Mesothelial cell of epicardium (in vitro differentiated cells): ENCODE measurements at regions not wholly inside any gene's neighbourhood (a gene's known extent, or its start where the extent isn't known, plus 50 kb on each side); places are given as distances from the start of the nearest gene placed in this dataset.

Experiments
- DNase-seq, 2 experiments: peaks; one replicate each; pipeline ENCODE4 v3.0.0; 2021; ENCODE audit warnings: low spot score in 2 of 2; ENCODE audit not compliant: unreplicated experiment in 2 of 2
- H3K27ac Mint-ChIP-seq: 2 replicates; pipeline ENCODE4 v1.8.0; 2021; ENCODE audit warnings: mixed read lengths
- H3K27me3 Mint-ChIP-seq: 2 replicates; pipeline ENCODE4 v1.8.0; 2021; ENCODE audit warnings: low read depth, mixed read lengths
- H3K36me3 Mint-ChIP-seq: 2 replicates; pipeline ENCODE4 v1.8.0; 2021; ENCODE audit warnings: mixed read lengths
- H3K4me1 Mint-ChIP-seq: 2 replicates; pipeline ENCODE4 v1.8.0; 2021; ENCODE audit warnings: mixed read lengths
- H3K4me3 Mint-ChIP-seq: 2 replicates; pipeline ENCODE4 v1.8.0; 2021; ENCODE audit warnings: mild to moderate bottlenecking, moderate library complexity, mixed read lengths
- H3K9me3 Mint-ChIP-seq: 2 replicates; pipeline ENCODE4 v1.8.0; 2021; ENCODE audit warnings: mixed read lengths
- CTCF ChIP-seq: fragments of 200-600 bp; sonication (generic); IDR thresholded peaks from one replicate; pipeline ENCODE4 v1.5.0; 2021; ENCODE audit warnings: antibody characterized with exemption; ENCODE audit not compliant: unreplicated experiment

- Mint-ChIP-seq H3K4me3 (no peak overlapping the region), H3K27me3 (no peaks in the 10 kb centered on the region), H3K36me3 (peaks cover under 1% of the 10 kb centered on the region), H3K27ac (peak overlapping the region; percentile 40), H3K4me1 (peaks cover 6% of the 10 kb centered on the region), H3K9me3 (peaks cover 6% of the 10 kb centered on the region)
- no peak for DNase-seq
- TF ChIP-seq CTCF = no peak
These were observed 558.5 kb upstream of the ARRDC3 start for GRCh38 chr5:91941588-91941987.

- Mint-ChIP-seq H3K27me3 (no peaks in the 10 kb centered on the region), H3K4me1 (peaks cover 6% of the 10 kb centered on the region), H3K27ac (no peak overlapping the region), H3K9me3 (peaks cover 9% of the 10 kb centered on the region), H3K36me3 (peaks cover 2% of the 10 kb centered on the region), H3K4me3 (no peak overlapping the region)
- TF ChIP-seq CTCF = no peak
- no peak for DNase-seq
These were observed 555.3 kb upstream of the ARRDC3 start for GRCh38 chr5:91938441-91938840.

- H3K36me3 Mint-ChIP-seq = peaks cover 2% of the 10 kb centered on the region
- no peak overlapping the region for H3K27ac Mint-ChIP-seq
- no peak overlapping the region for H3K4me3 Mint-ChIP-seq
- peaks cover 12% of the 10 kb centered on the region for H3K9me3 Mint-ChIP-seq
- DNase-seq = no peak
- H3K27me3 Mint-ChIP-seq = no peaks in the 10 kb centered on the region
- no peak for TF ChIP-seq CTCF
- H3K4me1 Mint-ChIP-seq = peaks cover 6% of the 10 kb centered on the region
These were observed 554.0 kb upstream of the ARRDC3 start for GRCh38 chr5:91937121-91937520.

GRCh38 chr5:91929522-91929817, 546.4 kb upstream of the ARRDC3 start:
- peaks cover 12% of the 10 kb centered on the region for H3K4me1 Mint-ChIP-seq
- H3K27ac Mint-ChIP-seq = no peak overlapping the region
- peaks cover 12% of the 10 kb centered on the region for H3K9me3 Mint-ChIP-seq
- no peak for TF ChIP-seq CTCF
- H3K27me3 Mint-ChIP-seq = no peaks in the 10 kb centered on the region
- H3K4me3 Mint-ChIP-seq = no peak overlapping the region
- no peak for DNase-seq
- H3K36me3 Mint-ChIP-seq = no peaks in the 10 kb centered on the region

- Mint-ChIP-seq H3K4me3 (no peak overlapping the region), H3K36me3 (no peaks in the 10 kb centered on the region), H3K27ac (no peak overlapping the region), H3K4me1 (peaks cover 12% of the 10 kb centered on the region), H3K27me3 (no peaks in the 10 kb centered on the region), H3K9me3 (peaks cover 12% of the 10 kb centered on the region)
- peak; percentile 61 for TF ChIP-seq CTCF
- no peak for DNase-seq
These were observed 545.8 kb upstream of the ARRDC3 start for GRCh38 chr5:91928754-91929521.

- TF ChIP-seq CTCF = no peak
- no peak overlapping the region for H3K4me3 Mint-ChIP-seq
- H3K27me3 Mint-ChIP-seq = no peaks in the 10 kb centered on the region
- no peaks in the 10 kb centered on the region for H3K36me3 Mint-ChIP-seq
- DNase-seq = no peak
- no peak overlapping the region for H3K27ac Mint-ChIP-seq
- H3K9me3 Mint-ChIP-seq = peaks cover 9% of the 10 kb centered on the region
- peaks cover 12% of the 10 kb centered on the region for H3K4me1 Mint-ChIP-seq
These were observed 544.3 kb upstream of the ARRDC3 start for GRCh38 chr5:91927439-91927838.
